H1 (cell line): ENCODE measurements at regions not wholly inside any gene's neighbourhood (a gene's known extent, or its start where the extent isn't known, plus 50 kb on each side); places are given as distances from the start of the nearest gene placed in this dataset.

Experiments
- CTCF ChIA-PET: fragments of 300-600 bp; sonication (Branson Sonifier 250); formaldehyde crosslinking; loops from one replicate; lab custom pipeline; 2021; ENCODE audit not compliant: partially characterized antibody; lab: Charles Lee
- POLR2A ChIA-PET: fragments of 300-600 bp; sonication (Branson Sonifier 250); formaldehyde crosslinking; loops from one replicate; lab custom pipeline; 2021; ENCODE audit warnings: inconsistent platforms; ENCODE audit not compliant: partially characterized antibody; lab: Charles Lee
- DNase-seq, 2 experiments: peaks; one replicate each; pipeline versions ENCODE4 v3.0.0 to v3.0.0-alpha.2; 2010 to 2022; ENCODE audit warnings: low spot score in 2 of 2, low read depth in 1 of 2, mixed read lengths in 1 of 2
- FAIRE-seq: peaks from 2 replicates; lab custom pipeline; 2011; peaks lifted over from hg19 to GRCh38; lab: Jason Lieb, UNC
- H2AFZ ChIP-seq: 2 replicates; pipeline ENCODE4 v1.8.1; 2012; ENCODE audit warnings: low read length, inconsistent platforms
- H2AK5ac ChIP-seq: 2 replicates; pipeline ENCODE4 v1.6.1; 2013; ENCODE audit warnings: low read depth, low read length
- H2BK120ac ChIP-seq: replicated peaks from 2 replicates; pipeline ENCODE3; 2013; ENCODE audit warnings: low read depth, low read length, inconsistent platforms
- H2BK12ac ChIP-seq: 2 replicates; pipeline ENCODE4 v1.6.1; 2013; ENCODE audit warnings: low read depth, low read length
- H2BK15ac ChIP-seq: 2 replicates; pipeline ENCODE4 v1.6.1; 2013; ENCODE audit warnings: low read length
- H2BK20ac ChIP-seq: 2 replicates; pipeline ENCODE4 v1.6.1; 2013; ENCODE audit warnings: low read length
- H2BK5ac ChIP-seq: 2 replicates; pipeline ENCODE4 v1.6.1; 2013; ENCODE audit warnings: low read depth, low read length
- H3K14ac ChIP-seq: 2 replicates; pipeline ENCODE4 v1.6.1; 2013; ENCODE audit warnings: inconsistent platforms; ENCODE audit not compliant: insufficient read length
- H3K18ac ChIP-seq: 2 replicates; pipeline ENCODE4 v1.6.1; 2013; ENCODE audit warnings: low read length; ENCODE audit errors: extremely low read depth
- H3K23ac ChIP-seq: 2 replicates; pipeline ENCODE4 v1.6.1; 2013; ENCODE audit warnings: inconsistent platforms; ENCODE audit not compliant: insufficient read length
- H3K23me2 ChIP-seq: 2 replicates; pipeline ENCODE4 v1.6.1; 2013; ENCODE audit warnings: low read depth, low read length
- H3K27ac ChIP-seq: 2 replicates; pipeline ENCODE4 v1.6.1; 2011; ENCODE audit warnings: low read depth, low read length, inconsistent platforms
- H3K27me3 ChIP-seq, 4 experiments: replicated peaks in 1 of 4; 1 replicate in 1 of 4; 2 replicates in 3 of 4; pipeline versions ENCODE4 v1.6.1 to v1.8.1; 2011 to 2013; ENCODE audit warnings: low read length in 3 of 4, mild to moderate bottlenecking in 3 of 4, inconsistent platforms in 2 of 4, mixed read lengths in 2 of 4, moderate library complexity in 1 of 4; ENCODE audit not compliant: control insufficient read depth in 3 of 4, insufficient read depth in 3 of 4; ENCODE audit errors: extremely low read depth in 1 of 4
- H3K36me3 ChIP-seq, 4 experiments: 2 replicates each; pipeline versions ENCODE4 v1.6.1 to v1.8.1; 2011 to 2013; ENCODE audit warnings: mild to moderate bottlenecking in 4 of 4, low read length in 3 of 4, moderate library complexity in 2 of 4, control low read depth in 1 of 4, inconsistent platforms in 1 of 4; ENCODE audit not compliant: insufficient read depth in 4 of 4, control insufficient read depth in 2 of 4
- H3K4ac ChIP-seq: replicated peaks from 2 replicates; pipeline ENCODE3; 2013; ENCODE audit warnings: low read length, low read depth, mixed read lengths, inconsistent platforms; ENCODE audit not compliant: insufficient read length
- H3K4me1 ChIP-seq, 4 experiments: replicated peaks in 1 of 4; 1 replicate in 1 of 4; 2 replicates in 3 of 4; pipeline versions ENCODE4 v1.6.1 to v1.8.1; 2011 to 2013; ENCODE audit warnings: low read length in 3 of 4, inconsistent platforms in 2 of 4, mixed read lengths in 1 of 4; ENCODE audit not compliant: insufficient read depth in 4 of 4, control insufficient read depth in 3 of 4
- H3K4me2 ChIP-seq, 2 experiments: 2 replicates each; pipeline versions ENCODE4 v1.6.1 to v1.8.1; 2011 to 2013; ENCODE audit warnings: low read depth in 2 of 2, low read length in 2 of 2, control low read depth in 1 of 2, inconsistent platforms in 1 of 2, mild to moderate bottlenecking in 1 of 2; ENCODE audit not compliant: insufficient read depth in 1 of 2
- H3K4me3 ChIP-seq, 4 experiments: fragments of 200-600, 300-600 bp in 1 of 4; sonication (generic), shearing (Covaris generic), sonication (Bioruptor Twin) in 1 of 4; 2 replicates each; pipeline versions ENCODE4 v1.5.1 to v1.8.1; 2011 to 2016; ENCODE audit warnings: low read length in 4 of 4, low read depth in 3 of 4, control low read depth in 2 of 4, inconsistent platforms in 2 of 4, mild to moderate bottlenecking in 2 of 4, mixed read lengths in 1 of 4, moderate library complexity in 1 of 4; ENCODE audit not compliant: insufficient read depth in 2 of 4; ENCODE audit errors: extremely low read depth in 1 of 4
- H3K56ac ChIP-seq: replicated peaks from 2 replicates; pipeline ENCODE3; 2013; ENCODE audit warnings: low read depth, mild to moderate bottlenecking, mixed read lengths, low read length, inconsistent platforms; ENCODE audit not compliant: insufficient read length
- H3K79me1 ChIP-seq: 2 replicates; pipeline ENCODE4 v1.6.1; 2013; ENCODE audit warnings: low read depth, low read length, control low read depth
- H3K79me2 ChIP-seq, 2 experiments: 2 replicates each; pipeline versions ENCODE4 v1.6.1 to v1.8.1; 2012 to 2013; ENCODE audit warnings: low read length in 2 of 2, mild to moderate bottlenecking in 2 of 2, inconsistent platforms in 1 of 2; ENCODE audit not compliant: insufficient read depth in 2 of 2, control insufficient read depth in 1 of 2
- H3K9ac ChIP-seq, 4 experiments: replicated peaks in 1 of 4; 1 replicate in 1 of 4; 2 replicates in 3 of 4; pipeline versions ENCODE4 v1.6.1 to v1.8.1; 2011 to 2013; ENCODE audit warnings: low read depth in 3 of 4, low read length in 3 of 4, control low read depth in 2 of 4, mild to moderate bottlenecking in 2 of 4, moderate library complexity in 2 of 4, inconsistent platforms in 1 of 4; ENCODE audit errors: extremely low read depth in 1 of 4
- H3K9me3 ChIP-seq, 2 experiments: 2 replicates each; pipeline versions ENCODE4 v1.6.1 to v1.8.1; 2012 to 2013; ENCODE audit warnings: mild to moderate bottlenecking in 2 of 2, moderate library complexity in 2 of 2, control low read depth in 1 of 2, inconsistent platforms in 1 of 2, low read depth in 1 of 2, low read length in 1 of 2, mixed read lengths in 1 of 2; ENCODE audit not compliant: insufficient read depth in 2 of 2
- H4K20me1 ChIP-seq, 2 experiments: replicated peaks in 1 of 2; 2 replicates each; pipeline versions ENCODE3 to v1.8.1; 2011 to 2013; ENCODE audit warnings: inconsistent platforms in 2 of 2, low read length in 2 of 2, mild to moderate bottlenecking in 1 of 2; ENCODE audit not compliant: insufficient read depth in 2 of 2, control insufficient read depth in 1 of 2
- H4K5ac ChIP-seq: 2 replicates; pipeline ENCODE4 v1.6.1; 2013; ENCODE audit warnings: low read length, low read depth, mixed read lengths, inconsistent platforms; ENCODE audit not compliant: insufficient read length
- H4K8ac ChIP-seq: 2 replicates; pipeline ENCODE4 v1.8.0; 2013; ENCODE audit warnings: mild to moderate bottlenecking, moderate library complexity, low read length, inconsistent platforms; ENCODE audit not compliant: insufficient read depth; ENCODE audit errors: extremely low read depth
- H4K91ac ChIP-seq: replicated peaks from 2 replicates; pipeline ENCODE3; 2013; ENCODE audit warnings: low read length, mixed read lengths, inconsistent platforms; ENCODE audit not compliant: insufficient read length
- ASH2L ChIP-seq: fragments of 200-600, 300-600 bp; sonication (generic); IDR thresholded peaks from one replicate; pipeline ENCODE4 v1.7.1; 2017; ENCODE audit warnings: low read length
- E2F6 ChIP-seq: IDR thresholded peaks from 2 replicates; pipeline ENCODE4 v1.6.1; 2012; ENCODE audit warnings: inconsistent platforms
- EZH2 ChIP-seq: fragments of 200-600 bp; sonication (generic); IDR thresholded peaks from 2 replicates; pipeline ENCODE4 v1.7.1; 2012; ENCODE audit warnings: low read depth, mild to moderate bottlenecking, moderate library complexity, low read length, inconsistent platforms; ENCODE audit not compliant: severe bottlenecking
- GTF2F1 ChIP-seq: IDR thresholded peaks from 2 replicates; pipeline ENCODE4 v1.6.1; 2012; ENCODE audit warnings: low read depth, low read length, improper control_type of control experiment, borderline replicate concordance
- MAX ChIP-seq: IDR thresholded peaks from 2 replicates; pipeline ENCODE4 v1.6.1; 2012; ENCODE audit warnings: inconsistent platforms
- RAD21 ChIP-seq, 2 experiments: IDR thresholded peaks in 1 of 2; conservative IDR thresholded peaks in 1 of 2; 2 replicates each; pipeline ENCODE4 v1.6.1; 2011; ENCODE audit warnings: low read depth in 2 of 2, low read length in 2 of 2, improper control_type of control experiment in 1 of 2, inconsistent platforms in 1 of 2, mild to moderate bottlenecking in 1 of 2, moderate library complexity in 1 of 2
- SIRT6 ChIP-seq: IDR thresholded peaks from one replicate; pipeline ENCODE4 v1.7.1; 2012; ENCODE audit warnings: low read length, inconsistent platforms
- WGBS, 2 experiments: shearing (Covaris generic) in 1 of 2; methylation state at CpG; one replicate each; pipeline versions ENCODE4 v1.1.6 to v1.1.7; 2013 to 2015; ENCODE audit warnings: low lambda C conversion rate in 2 of 2, mixed read lengths in 2 of 2, inconsistent platforms in 1 of 2, low coverage in 1 of 2, missing lambda C conversion rate in 1 of 2; ENCODE audit not compliant: insufficient replicate concordance in 2 of 2, insufficient coverage in 1 of 2, insufficient read length in 1 of 2; ENCODE audit errors: extremely low coverage in 1 of 2, missing lambda C conversion rate in 1 of 2; 5-methylcytosine and 5-hydroxymethylcytosine counted together
- TF ChIP-seq, protein P1 (sequence below): IDR thresholded peaks from 2 replicates; pipeline ENCODE4 v1.6.1; 2011; ENCODE audit warnings: low read length, improper control_type of control experiment

DNA sequence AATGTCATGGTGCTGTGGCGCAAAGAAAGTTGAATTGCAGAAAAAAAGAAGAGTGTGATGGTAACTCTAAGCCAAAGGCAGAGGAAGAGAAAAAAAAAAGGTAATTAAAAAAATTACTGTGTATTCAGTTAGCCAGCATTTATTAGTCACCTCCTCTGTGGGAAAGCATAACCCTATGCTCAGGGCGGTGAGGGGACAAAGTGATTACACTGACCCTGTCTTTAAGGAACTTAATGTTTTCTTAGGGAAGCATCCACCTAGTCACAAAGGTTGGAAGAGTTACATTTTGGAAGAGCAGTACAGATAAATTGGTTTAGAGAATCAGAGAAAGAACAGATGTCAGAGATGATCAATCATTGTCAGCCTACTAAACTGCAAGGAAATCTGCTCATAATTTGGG is 410.3 kb downstream of the CDH11 start:
- no peak overlapping the region for H3K9ac ChIP-seq
- no peak overlapping the region for H2AFZ ChIP-seq
- H2BK20ac ChIP-seq, result no peak overlapping the region
- H3K4ac ChIP-seq, result no peak overlapping the region
- no peak overlapping the region for H3K23ac ChIP-seq
- H3K4me1 ChIP-seq, result no peaks in the 10 kb centered on the region
- H4K91ac ChIP-seq, result no peak overlapping the region
- no peak overlapping the region for H2BK15ac ChIP-seq
- no peak overlapping the region for H3K27ac ChIP-seq
- no peak overlapping the region for H4K8ac ChIP-seq
- no peak overlapping the region for H4K5ac ChIP-seq
- ChIA-PET CTCF (no interaction called here), POLR2A (no interaction called here)
- FAIRE-seq, result no peak
- no peak overlapping the region for H3K56ac ChIP-seq
- H3K9me3 ChIP-seq, result no peaks in the 10 kb centered on the region
- H3K23me2 ChIP-seq, result no peaks in the 10 kb centered on the region
- H3K27me3 ChIP-seq, result no peaks in the 10 kb centered on the region
- H4K20me1 ChIP-seq, result no peaks in the 10 kb centered on the region
- no peak overlapping the region for H2BK5ac ChIP-seq
- H3K36me3 ChIP-seq, result no peaks in the 10 kb centered on the region
- no peak overlapping the region for H3K14ac ChIP-seq
- TF ChIP-seq, protein P1, sequence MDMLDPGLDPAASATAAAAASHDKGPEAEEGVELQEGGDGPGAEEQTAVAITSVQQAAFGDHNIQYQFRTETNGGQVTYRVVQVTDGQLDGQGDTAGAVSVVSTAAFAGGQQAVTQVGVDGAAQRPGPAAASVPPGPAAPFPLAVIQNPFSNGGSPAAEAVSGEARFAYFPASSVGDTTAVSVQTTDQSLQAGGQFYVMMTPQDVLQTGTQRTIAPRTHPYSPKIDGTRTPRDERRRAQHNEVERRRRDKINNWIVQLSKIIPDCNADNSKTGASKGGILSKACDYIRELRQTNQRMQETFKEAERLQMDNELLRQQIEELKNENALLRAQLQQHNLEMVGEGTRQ, result no peak
- TF ChIP-seq EZH2 (no peak), ASH2L (no peak), RAD21 (IDR thresholded peaks at IDR 0.05 in 1 of 2, conservative IDR thresholded peaks at IDR 0.05 in 1 of 2; ENCODE audit: low read depth in 2 of 2, low read length in 2 of 2) (no peak), SIRT6 (no peak), MAX (no peak), GTF2F1 (no peak), E2F6 (no peak)
- WGBS, 2 experiments, result 85% methylated on average over 2 of the region's 2 CpGs; no CpG with 5 or more reads in 1 of the 2 experiments
- H2BK12ac ChIP-seq, result no peak overlapping the region
- no peak overlapping the region for H2AK5ac ChIP-seq
- H3K18ac ChIP-seq, result no peak overlapping the region
- H3K79me2 ChIP-seq, result no peaks in the 10 kb centered on the region
- DNase-seq, result no peak
- no peaks in the 10 kb centered on the region for H3K79me1 ChIP-seq
- no peak overlapping the region for H3K4me3 ChIP-seq
- H2BK120ac ChIP-seq, result no peak overlapping the region
- H3K4me2 ChIP-seq, result no peak overlapping the region
